ENCODE measurements at regions not wholly inside any gene's neighbourhood (a gene's known extent, or its start where the extent isn't known, plus 50 kb on each side); places are given as distances from the start of the nearest gene placed in this dataset.

GRCh38 chr3:101976473-101976872, 127.2 kb downstream of the NFKBIZ start:
- no peak overlapping the region for H3K27ac ChIP-seq
- POLR2A ChIA-PET (ENCODE audit: low non-redundant PET): no interaction called here
- TF ChIP-seq, protein P1, sequence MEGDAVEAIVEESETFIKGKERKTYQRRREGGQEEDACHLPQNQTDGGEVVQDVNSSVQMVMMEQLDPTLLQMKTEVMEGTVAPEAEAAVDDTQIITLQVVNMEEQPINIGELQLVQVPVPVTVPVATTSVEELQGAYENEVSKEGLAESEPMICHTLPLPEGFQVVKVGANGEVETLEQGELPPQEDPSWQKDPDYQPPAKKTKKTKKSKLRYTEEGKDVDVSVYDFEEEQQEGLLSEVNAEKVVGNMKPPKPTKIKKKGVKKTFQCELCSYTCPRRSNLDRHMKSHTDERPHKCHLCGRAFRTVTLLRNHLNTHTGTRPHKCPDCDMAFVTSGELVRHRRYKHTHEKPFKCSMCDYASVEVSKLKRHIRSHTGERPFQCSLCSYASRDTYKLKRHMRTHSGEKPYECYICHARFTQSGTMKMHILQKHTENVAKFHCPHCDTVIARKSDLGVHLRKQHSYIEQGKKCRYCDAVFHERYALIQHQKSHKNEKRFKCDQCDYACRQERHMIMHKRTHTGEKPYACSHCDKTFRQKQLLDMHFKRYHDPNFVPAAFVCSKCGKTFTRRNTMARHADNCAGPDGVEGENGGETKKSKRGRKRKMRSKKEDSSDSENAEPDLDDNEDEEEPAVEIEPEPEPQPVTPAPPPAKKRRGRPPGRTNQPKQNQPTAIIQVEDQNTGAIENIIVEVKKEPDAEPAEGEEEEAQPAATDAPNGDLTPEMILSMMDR (conservative IDR thresholded peaks at IDR 0.05; ENCODE audit: low read depth): no peak
- CTCF ChIA-PET: interaction anchor here (0.5 kb wide), 1 partner anchor 698 kb away, joined by 6 read pairs; no protein-coding TSS in a partner anchor
- DNase-seq (ENCODE audit: low spot score): no peak

DNA sequence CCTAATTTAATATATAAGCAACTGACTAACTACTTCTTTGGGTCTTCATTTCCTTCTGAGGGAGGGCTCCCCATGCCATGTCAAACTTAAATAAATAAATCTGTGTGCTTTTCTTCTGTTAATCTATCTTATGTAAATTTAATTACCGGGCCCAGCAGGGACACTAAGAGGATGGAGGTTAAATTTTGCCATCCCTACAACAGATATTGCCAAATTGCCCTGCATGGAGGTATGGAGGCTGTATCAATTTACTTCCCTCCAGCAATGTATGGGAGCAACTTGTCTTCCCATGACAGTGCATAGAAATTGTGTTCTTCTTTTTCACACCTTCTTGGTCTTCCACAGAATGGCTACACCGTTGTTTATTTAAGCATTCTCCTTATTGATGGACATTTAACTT, 129.0 kb downstream of the NFKBIZ start:
- CTCF ChIA-PET: interaction anchor here (0.5 to 0.7 kb wide), 2 partner anchors 27 to 89 kb away, joined by 3 read pairs; no protein-coding TSS in a partner anchor
- DNase-seq (ENCODE audit: low spot score): no peak
- TF ChIP-seq, protein P1 (conservative IDR thresholded peaks at IDR 0.05; ENCODE audit: low read depth): no peak
- H3K27ac ChIP-seq: no peak overlapping the region
- POLR2A ChIA-PET (ENCODE audit: low non-redundant PET): no interaction called here

DNA sequence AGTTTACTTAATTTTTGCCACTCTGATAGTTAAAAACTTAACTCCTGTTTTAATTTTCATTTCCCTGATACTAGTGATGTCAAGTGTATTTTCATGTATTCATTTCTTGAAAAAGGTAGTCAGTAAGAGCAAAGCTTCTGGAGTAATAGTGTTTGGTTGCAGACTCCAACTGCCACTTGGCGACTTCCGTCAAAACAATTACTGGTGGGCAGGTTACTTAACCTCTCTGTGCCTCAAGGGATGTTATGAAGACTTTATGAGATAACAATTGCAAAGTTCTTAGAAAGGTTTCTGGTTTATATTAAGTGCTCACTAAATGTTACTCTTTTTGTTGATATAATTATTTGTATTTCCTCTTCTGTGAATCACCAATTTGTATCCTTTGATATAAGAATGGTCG, 129.7 kb downstream of the NFKBIZ start:
- H3K27ac ChIP-seq: no peak overlapping the region
- DNase-seq (ENCODE audit: low spot score): no peak
- CTCF ChIA-PET: interaction anchor here (0.5 kb wide), 1 partner anchor 90 kb away, joined by 3 read pairs; no protein-coding TSS in a partner anchor
- POLR2A ChIA-PET (ENCODE audit: low non-redundant PET): no interaction called here
- TF ChIP-seq, protein P1 (conservative IDR thresholded peaks at IDR 0.05; ENCODE audit: low read depth): no peak

DNA sequence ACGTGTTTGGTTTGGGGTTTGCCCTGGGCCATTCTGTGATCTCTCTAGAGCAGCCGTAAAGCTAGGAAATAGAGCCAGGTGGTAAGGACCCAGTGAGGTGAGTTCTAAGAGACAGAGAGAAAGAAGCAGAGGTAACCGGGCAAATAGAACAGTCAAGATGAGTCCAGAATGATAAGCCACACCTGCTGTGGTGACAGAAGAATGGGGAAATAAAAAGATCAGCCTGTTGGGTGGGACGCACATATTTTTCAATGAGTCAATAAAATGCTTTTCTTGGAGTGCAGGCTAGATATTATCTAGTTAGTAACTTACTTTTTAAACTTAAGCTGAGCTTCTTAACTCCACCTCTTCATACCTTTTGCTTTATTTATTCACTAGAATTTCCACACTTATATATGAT, 135.0 kb downstream of the NFKBIZ start:
- no peak for DNase-seq (ENCODE audit: low spot score)
- TF ChIP-seq, protein P1 (conservative IDR thresholded peaks at IDR 0.05; ENCODE audit: low read depth): no peak
- ChIA-PET CTCF (no interaction called here), POLR2A (ENCODE audit: low non-redundant PET) (no interaction called here)
- no peak overlapping the region for H3K27ac ChIP-seq

DNA sequence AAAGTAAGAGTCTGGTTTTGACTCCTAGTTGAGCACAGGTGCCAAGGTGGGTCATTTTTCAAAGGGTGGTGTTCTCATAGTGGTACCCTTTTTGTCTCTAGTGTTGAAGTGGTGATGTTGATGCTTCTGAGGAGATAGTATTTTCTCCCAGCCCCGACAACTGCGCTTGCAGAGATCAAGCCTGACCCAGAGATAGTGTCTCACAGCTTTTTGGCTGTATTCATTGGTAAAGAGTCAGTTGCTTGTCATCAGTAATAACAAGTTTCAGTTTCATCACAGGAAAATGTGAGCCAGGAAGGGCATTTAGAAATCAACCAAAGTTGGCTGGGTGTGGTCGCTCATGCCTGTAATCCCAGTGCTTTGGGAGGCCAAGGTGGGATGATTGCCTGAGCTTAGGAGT, 139.3 kb downstream of the NFKBIZ start:
- CTCF ChIA-PET: no interaction called here
- TF ChIP-seq, protein P1 (conservative IDR thresholded peaks at IDR 0.05; ENCODE audit: low read depth): no peak
- H3K27ac ChIP-seq: no peak overlapping the region
- DNase-seq (ENCODE audit: low spot score): no peak
- POLR2A ChIA-PET (ENCODE audit: low non-redundant PET): no interaction called here

DNA sequence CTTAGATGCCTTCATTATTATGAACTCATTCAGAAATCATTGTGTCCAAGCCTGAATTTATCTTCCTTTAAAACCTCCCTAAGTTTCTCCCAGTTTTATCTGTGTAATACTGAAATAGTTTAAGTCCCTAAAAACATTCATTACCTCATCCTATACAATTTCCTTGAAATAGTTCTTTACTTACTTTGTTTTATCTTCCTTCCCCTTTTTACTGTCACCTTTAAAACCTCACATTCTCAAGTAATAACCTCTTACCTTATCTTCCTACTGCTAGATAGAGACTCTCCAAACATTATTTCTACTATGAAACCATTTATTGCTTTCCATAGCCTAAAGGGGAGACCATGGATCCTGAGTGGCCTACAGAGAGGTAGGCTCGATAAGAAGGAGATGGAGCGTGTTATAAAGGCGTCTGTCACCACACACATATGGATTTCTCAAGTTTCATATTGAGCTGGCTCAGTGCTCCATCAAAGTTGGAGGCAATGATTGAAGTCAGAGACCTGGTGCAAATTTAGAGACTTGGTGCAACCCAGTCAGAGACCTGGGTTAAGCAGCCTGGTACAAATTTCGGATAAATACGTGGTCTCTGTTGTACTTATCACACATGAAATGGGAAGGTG, 140.4 kb downstream of the NFKBIZ start:
- no peak overlapping the region for H3K27ac ChIP-seq
- CTCF ChIA-PET: no interaction called here
- POLR2A ChIA-PET (ENCODE audit: low non-redundant PET): no interaction called here
- DNase-seq (ENCODE audit: low spot score): no peak
- TF ChIP-seq, protein P1 (conservative IDR thresholded peaks at IDR 0.05; ENCODE audit: low read depth): no peak
